ENCODE measurements at regions not wholly inside any gene's neighbourhood (a gene's known extent, or its start where the extent isn't known, plus 50 kb on each side); places are given as distances from the start of the nearest gene placed in this dataset.

- Mint-ChIP-seq H3K27me3 (ENCODE audit: low read depth, poor library complexity) (no peaks in the 10 kb centered on the region), H3K9me3 (no peaks in the 10 kb centered on the region), H3K27ac (no peak overlapping the region), H3K4me1 (no peaks in the 10 kb centered on the region), H3K36me3 (ENCODE audit: low read depth) (no peaks in the 10 kb centered on the region), H3K4me3 (no peak overlapping the region)
- DNase-seq = no peak
- TF ChIP-seq, protein P1, sequence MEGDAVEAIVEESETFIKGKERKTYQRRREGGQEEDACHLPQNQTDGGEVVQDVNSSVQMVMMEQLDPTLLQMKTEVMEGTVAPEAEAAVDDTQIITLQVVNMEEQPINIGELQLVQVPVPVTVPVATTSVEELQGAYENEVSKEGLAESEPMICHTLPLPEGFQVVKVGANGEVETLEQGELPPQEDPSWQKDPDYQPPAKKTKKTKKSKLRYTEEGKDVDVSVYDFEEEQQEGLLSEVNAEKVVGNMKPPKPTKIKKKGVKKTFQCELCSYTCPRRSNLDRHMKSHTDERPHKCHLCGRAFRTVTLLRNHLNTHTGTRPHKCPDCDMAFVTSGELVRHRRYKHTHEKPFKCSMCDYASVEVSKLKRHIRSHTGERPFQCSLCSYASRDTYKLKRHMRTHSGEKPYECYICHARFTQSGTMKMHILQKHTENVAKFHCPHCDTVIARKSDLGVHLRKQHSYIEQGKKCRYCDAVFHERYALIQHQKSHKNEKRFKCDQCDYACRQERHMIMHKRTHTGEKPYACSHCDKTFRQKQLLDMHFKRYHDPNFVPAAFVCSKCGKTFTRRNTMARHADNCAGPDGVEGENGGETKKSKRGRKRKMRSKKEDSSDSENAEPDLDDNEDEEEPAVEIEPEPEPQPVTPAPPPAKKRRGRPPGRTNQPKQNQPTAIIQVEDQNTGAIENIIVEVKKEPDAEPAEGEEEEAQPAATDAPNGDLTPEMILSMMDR (IDR thresholded peaks at IDR 0.05) = no peak
These were observed 1066.5 kb upstream of the MANEA start for GRCh38 chr6:94510877-94511276.

DNA sequence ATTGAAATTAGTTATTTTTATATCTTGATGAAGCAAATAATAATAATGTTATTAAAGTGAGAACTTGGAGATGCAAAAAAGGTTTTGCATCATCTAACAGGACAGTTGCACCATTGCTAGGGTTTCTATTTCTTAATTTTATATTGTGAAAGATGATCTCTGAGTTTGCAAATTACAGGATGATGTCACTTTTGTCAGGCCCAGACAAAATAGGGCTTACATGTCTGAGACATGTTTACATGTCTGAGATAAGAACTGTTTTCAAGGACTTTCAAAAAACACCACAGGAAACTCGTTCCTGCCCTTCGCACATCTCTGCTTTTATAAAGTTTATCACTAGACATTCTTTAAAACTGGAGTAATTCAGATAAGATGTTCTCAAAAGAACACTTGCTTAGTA is 1075.8 kb upstream of the MANEA start:
- no peak for DNase-seq
- Mint-ChIP-seq H3K27ac (no peak overlapping the region), H3K36me3 (ENCODE audit: low read depth) (no peaks in the 10 kb centered on the region), H3K4me3 (no peak overlapping the region), H3K9me3 (no peaks in the 10 kb centered on the region), H3K27me3 (ENCODE audit: low read depth, poor library complexity) (no peaks in the 10 kb centered on the region), H3K4me1 (peaks cover 5% of the 10 kb centered on the region)
- TF ChIP-seq, protein P1 (IDR thresholded peaks at IDR 0.05) = no peak

DNA sequence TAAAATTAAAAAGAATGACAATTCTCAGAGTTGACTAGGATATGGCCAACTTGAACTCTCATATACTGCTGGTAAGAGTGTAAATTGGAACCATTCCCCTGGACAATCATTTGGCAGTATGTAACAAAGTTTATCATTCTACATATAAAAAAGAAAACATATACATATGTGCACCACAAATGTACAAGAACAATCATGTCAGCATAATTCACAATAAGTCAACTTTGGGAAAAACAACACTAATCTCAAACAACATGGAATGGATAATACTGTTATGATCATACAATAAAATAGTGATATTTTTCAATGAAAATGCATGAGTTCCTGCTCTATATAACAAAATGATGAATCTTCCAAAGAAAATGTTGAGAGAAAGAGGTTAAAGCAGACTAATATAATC is 1078.7 kb upstream of the EPHA7 start:
- no peak overlapping the region for H3K27ac Mint-ChIP-seq
- TF ChIP-seq, protein P1 (IDR thresholded peaks at IDR 0.05) = no peak

DNA sequence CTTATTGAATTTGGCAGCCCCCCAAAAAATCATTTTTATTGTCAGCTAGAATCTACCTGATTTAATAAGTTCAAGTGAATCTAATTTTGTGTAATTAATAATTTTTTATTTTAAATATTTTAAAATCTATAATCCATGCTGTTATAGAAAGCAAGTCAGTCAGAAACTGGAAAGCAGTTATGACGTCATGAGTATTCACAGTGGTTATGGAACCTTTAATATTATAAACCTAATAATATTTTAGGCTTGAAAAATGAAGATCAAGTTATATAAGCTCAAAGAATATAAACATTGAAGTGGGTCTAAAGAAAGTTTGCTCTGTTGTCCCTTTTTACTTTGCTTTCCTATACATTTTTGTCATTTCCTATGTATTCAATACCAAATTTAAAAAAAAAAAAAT is 1075.1 kb upstream of the EPHA7 start:
- no peak for DNase-seq
- TF ChIP-seq, protein P1 (IDR thresholded peaks at IDR 0.05) = no peak
- no peaks in the 10 kb centered on the region for H3K9me3 Mint-ChIP-seq
- peaks cover 3% of the 10 kb centered on the region for H3K27me3 Mint-ChIP-seq (ENCODE audit: low read depth, poor library complexity)
- H3K27ac Mint-ChIP-seq = no peak overlapping the region
- H3K36me3 Mint-ChIP-seq (ENCODE audit: low read depth) = no peaks in the 10 kb centered on the region
- no peaks in the 10 kb centered on the region for H3K4me1 Mint-ChIP-seq
- H3K4me3 Mint-ChIP-seq = no peak overlapping the region

More for the DNA sequence above, 1078.7 kb upstream of the EPHA7 start:
- Mint-ChIP-seq H3K36me3 (ENCODE audit: low read depth) (no peaks in the 10 kb centered on the region), H3K27me3 (ENCODE audit: low read depth, poor library complexity) (peaks cover 3% of the 10 kb centered on the region), H3K9me3 (no peaks in the 10 kb centered on the region), H3K4me1 (peaks cover 5% of the 10 kb centered on the region), H3K4me3 (no peak overlapping the region)
- DNase-seq = no peak

- H3K4me3 Mint-ChIP-seq = no peak overlapping the region
- TF ChIP-seq, protein P1 (IDR thresholded peaks at IDR 0.05) = no peak
- no peak overlapping the region for H3K27ac Mint-ChIP-seq
- DNase-seq = no peak
- no peaks in the 10 kb centered on the region for H3K9me3 Mint-ChIP-seq
- H3K27me3 Mint-ChIP-seq (ENCODE audit: low read depth, poor library complexity) = no peaks in the 10 kb centered on the region
- H3K4me1 Mint-ChIP-seq = no peaks in the 10 kb centered on the region
- no peaks in the 10 kb centered on the region for H3K36me3 Mint-ChIP-seq (ENCODE audit: low read depth)
These were observed 1068.0 kb upstream of the EPHA7 start for GRCh38 chr6:94487371-94487770.

DNA sequence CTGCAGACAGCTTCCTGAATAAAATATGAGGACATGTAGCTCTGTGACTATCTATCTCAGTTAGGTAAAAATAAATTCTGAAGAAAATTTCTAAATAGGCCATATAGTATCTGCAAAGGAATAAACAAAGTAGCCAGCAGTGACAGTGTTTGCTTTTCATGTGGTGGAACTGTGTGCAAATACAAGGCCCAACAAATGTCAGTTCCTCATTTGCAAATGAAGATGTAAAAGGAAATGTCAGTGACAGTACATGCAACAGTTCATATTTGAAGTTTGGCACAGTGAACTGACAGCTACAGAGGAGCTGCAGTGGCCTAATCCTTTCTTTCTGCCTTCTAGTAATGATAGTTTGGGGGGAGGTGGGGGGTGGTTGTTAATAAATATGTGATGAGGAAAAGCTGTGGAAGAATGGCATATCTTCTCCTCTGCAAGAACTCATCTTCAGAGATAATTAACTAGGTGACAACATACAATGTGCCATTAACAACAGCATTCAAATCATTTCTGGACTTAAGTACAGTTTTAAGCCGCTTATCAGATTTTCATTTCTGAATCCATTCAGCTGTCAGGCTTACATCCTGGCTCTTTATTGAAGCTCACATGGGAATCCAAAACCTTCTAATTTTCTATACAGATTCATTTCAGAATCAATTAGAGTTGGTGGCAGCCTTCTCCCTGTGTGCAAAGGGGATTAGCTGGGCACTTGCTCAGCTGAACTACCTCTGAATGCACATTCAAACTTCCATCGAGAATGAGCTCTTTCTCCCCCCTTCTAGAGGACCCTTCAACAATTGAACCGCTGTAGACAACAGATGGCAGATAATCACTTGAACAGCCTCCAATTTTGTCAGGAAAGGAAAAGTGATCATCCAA is 1059.0 kb upstream of the EPHA7 start:
- TF ChIP-seq, protein P1 (IDR thresholded peaks at IDR 0.05) = no peak

More for the DNA sequence above, 1059.0 kb upstream of the EPHA7 start:
- no peak overlapping the region for H3K4me3 Mint-ChIP-seq
- H3K4me1 Mint-ChIP-seq = no peaks in the 10 kb centered on the region
- H3K9me3 Mint-ChIP-seq = peaks cover 16% of the 10 kb centered on the region
- no peak for DNase-seq
- H3K36me3 Mint-ChIP-seq (ENCODE audit: low read depth) = no peaks in the 10 kb centered on the region
- H3K27me3 Mint-ChIP-seq (ENCODE audit: low read depth, poor library complexity) = no peaks in the 10 kb centered on the region
- H3K27ac Mint-ChIP-seq = no peak overlapping the region
